Cardiac muscle cell (in vitro differentiated cells and primary cell): ENCODE measurements at regions not wholly inside any gene's neighbourhood (a gene's known extent, or its start where the extent isn't known, plus 50 kb on each side); places are given as distances from the start of the nearest gene placed in this dataset.

Experiments used
- DNase-seq, 2 donors: peaks; one replicate each; pipeline versions ENCODE4 v3.0.0 to v3.0.0-alpha.2; 2010 to 2017; ENCODE audit warnings: low read depth in 1 of 2, low spot score in 1 of 2
- H3K27ac ChIP-seq: fragments of 200-600 bp; sonication (generic); 2 replicates; pipeline ENCODE4 v1.5.1; 2016
- H3K27me3 ChIP-seq: fragments of 200-600 bp; sonication (generic); 2 replicates; pipeline ENCODE4 v1.6.0; 2016; ENCODE audit warnings: control low read depth
- H3K36me3 ChIP-seq: fragments of 200-600 bp; sonication (generic); 2 replicates; pipeline ENCODE4 v1.5.1; 2016; ENCODE audit warnings: control low read depth
- H3K4me1 ChIP-seq: fragments of 200-600 bp; sonication (generic); 2 replicates; pipeline ENCODE4 v1.8.1; 2017; ENCODE audit warnings: low read depth, mild to moderate bottlenecking, mixed run types
- H3K4me3 ChIP-seq: fragments of 200-600 bp; sonication (generic); 2 replicates; pipeline ENCODE4 v1.5.1; 2016; ENCODE audit warnings: mild to moderate bottlenecking
- H3K9me3 ChIP-seq: fragments of 200-600 bp; sonication (generic); 2 replicates; pipeline ENCODE4 v1.5.1; 2017; ENCODE audit warnings: low read depth, mild to moderate bottlenecking, control low read depth
- CTCF ChIP-seq: IDR thresholded peaks from 2 replicates; pipeline ENCODE4 v1.5.1; 2012; ENCODE audit warnings: low read depth, mild to moderate bottlenecking, low read length

GRCh38 chr1:222941425-222941824 lies 126.6 kb downstream of the DISP1 start:
- DNase-seq: no peak
- no peaks in the 10 kb centered on the region for H3K9me3 ChIP-seq
- TF ChIP-seq CTCF: no peak
- no peaks in the 10 kb centered on the region for H3K27me3 ChIP-seq
- no peaks in the 10 kb centered on the region for H3K36me3 ChIP-seq
- no peak overlapping the region for H3K27ac ChIP-seq
- H3K4me3 ChIP-seq: no peak overlapping the region
- H3K4me1 ChIP-seq: no peaks in the 10 kb centered on the region

GRCh38 chr1:222946436-222946835 lies 131.6 kb downstream of the DISP1 start:
- DNase-seq: no peak
- no peak for TF ChIP-seq CTCF
- Histone ChIP-seq H3K27me3 (no peaks in the 10 kb centered on the region), H3K27ac (no peak overlapping the region), H3K4me1 (no peaks in the 10 kb centered on the region), H3K4me3 (no peak overlapping the region), H3K9me3 (no peaks in the 10 kb centered on the region), H3K36me3 (no peaks in the 10 kb centered on the region)

GRCh38 chr1:222948079-222948478 lies 133.2 kb downstream of the DISP1 start:
- no peak overlapping the region for H3K4me3 ChIP-seq
- H3K36me3 ChIP-seq: no peaks in the 10 kb centered on the region
- no peaks in the 10 kb centered on the region for H3K4me1 ChIP-seq
- no peak overlapping the region for H3K27ac ChIP-seq
- no peaks in the 10 kb centered on the region for H3K9me3 ChIP-seq
- no peak for DNase-seq
- TF ChIP-seq CTCF: no peak
- H3K27me3 ChIP-seq: no peaks in the 10 kb centered on the region

GRCh38 chr1:222950892-222951291 lies 136.1 kb downstream of the DISP1 start:
- TF ChIP-seq CTCF: no peak
- Histone ChIP-seq H3K9me3 (no peaks in the 10 kb centered on the region), H3K36me3 (no peaks in the 10 kb centered on the region), H3K27me3 (no peaks in the 10 kb centered on the region), H3K27ac (no peak overlapping the region), H3K4me1 (no peaks in the 10 kb centered on the region), H3K4me3 (no peak overlapping the region)
- DNase-seq: no peak

GRCh38 chr1:222953585-222953984 lies 138.7 kb downstream of the DISP1 start:
- TF ChIP-seq CTCF: no peak
- Histone ChIP-seq H3K27me3 (no peaks in the 10 kb centered on the region), H3K4me3 (no peak overlapping the region), H3K27ac (no peak overlapping the region), H3K9me3 (no peaks in the 10 kb centered on the region), H3K36me3 (no peaks in the 10 kb centered on the region), H3K4me1 (no peaks in the 10 kb centered on the region)
- DNase-seq: no peak

GRCh38 chr1:222955964-222956363 lies 141.1 kb downstream of the DISP1 start:
- no peak for TF ChIP-seq CTCF
- Histone ChIP-seq H3K4me1 (no peaks in the 10 kb centered on the region), H3K27ac (no peak overlapping the region), H3K36me3 (no peaks in the 10 kb centered on the region), H3K9me3 (no peaks in the 10 kb centered on the region), H3K4me3 (no peak overlapping the region), H3K27me3 (no peaks in the 10 kb centered on the region)
- DNase-seq: no peak
